Ovary (tissue), 3 donors: ENCODE measurements at regions not wholly inside any gene's neighbourhood (a gene's known extent, or its start where the extent isn't known, plus 50 kb on each side); places are given as distances from the start of the nearest gene placed in this dataset.
"Not testable (repeated sequence)": the region's sequence is repeated elsewhere in the genome, so short reads cannot be mapped to it uniquely, and the experiment has no call there.

ENCODE experiments used
- CTCF ChIP-seq, 3 donors: fragments of 450-650 bp in 2 of 3; fragments of 200-600 bp in 1 of 3; IDR thresholded peaks; one replicate each; pipeline versions ENCODE4 v1.5.1 to v1.8.0; 2016 to 2022; ENCODE audit warnings: antibody characterized with exemption in 3 of 3, mild to moderate bottlenecking in 1 of 3
- EP300 ChIP-seq: sonication (generic); formaldehyde crosslinking; IDR thresholded peaks from one replicate; pipeline ENCODE4 v1.6.1; 2017; ENCODE audit warnings: antibody characterized with exemption
- POLR2A ChIP-seq: fragments of 450-650 bp; IDR thresholded peaks from one replicate; pipeline ENCODE4 v1.6.1; 2017; ENCODE audit warnings: antibody characterized with exemption, mild to moderate bottlenecking, moderate library complexity
- donor health status: DM: no; HTN: no; CAD: no.

DNA sequence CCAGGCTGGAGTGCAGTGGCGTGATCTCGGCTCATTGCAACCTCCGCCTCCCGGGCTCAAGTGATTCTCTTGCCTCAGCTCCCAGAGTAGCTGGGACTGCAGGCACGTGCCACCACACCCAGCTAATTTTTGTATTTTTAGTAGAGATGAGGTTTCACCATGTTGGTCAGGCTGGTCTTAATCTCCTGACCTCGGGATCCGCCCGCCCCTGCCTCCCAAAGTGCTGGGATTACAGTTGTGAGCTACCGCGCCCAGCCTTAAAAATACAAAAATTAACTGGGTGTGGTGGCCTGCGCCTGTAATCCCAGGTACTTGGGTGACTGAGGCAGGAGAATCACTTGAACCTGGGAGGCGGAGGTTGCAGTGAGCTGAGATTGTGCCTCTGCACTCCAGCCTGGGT is 89.4 kb downstream of the UTRN start:
- not testable (repeated sequence) for TF ChIP-seq CTCF (IDR thresholded peaks at IDR 0.05); POLR2A; EP300
